ENCODE measurements at regions not wholly inside any gene's neighbourhood (a gene's known extent, or its start where the extent isn't known, plus 50 kb on each side); places are given as distances from the start of the nearest gene placed in this dataset.

- H3K4me3 ChIP-seq (ENCODE audit: control insufficient read depth, low read depth, low read length) = no peak overlapping the region
- TF ChIP-seq, protein P1, sequence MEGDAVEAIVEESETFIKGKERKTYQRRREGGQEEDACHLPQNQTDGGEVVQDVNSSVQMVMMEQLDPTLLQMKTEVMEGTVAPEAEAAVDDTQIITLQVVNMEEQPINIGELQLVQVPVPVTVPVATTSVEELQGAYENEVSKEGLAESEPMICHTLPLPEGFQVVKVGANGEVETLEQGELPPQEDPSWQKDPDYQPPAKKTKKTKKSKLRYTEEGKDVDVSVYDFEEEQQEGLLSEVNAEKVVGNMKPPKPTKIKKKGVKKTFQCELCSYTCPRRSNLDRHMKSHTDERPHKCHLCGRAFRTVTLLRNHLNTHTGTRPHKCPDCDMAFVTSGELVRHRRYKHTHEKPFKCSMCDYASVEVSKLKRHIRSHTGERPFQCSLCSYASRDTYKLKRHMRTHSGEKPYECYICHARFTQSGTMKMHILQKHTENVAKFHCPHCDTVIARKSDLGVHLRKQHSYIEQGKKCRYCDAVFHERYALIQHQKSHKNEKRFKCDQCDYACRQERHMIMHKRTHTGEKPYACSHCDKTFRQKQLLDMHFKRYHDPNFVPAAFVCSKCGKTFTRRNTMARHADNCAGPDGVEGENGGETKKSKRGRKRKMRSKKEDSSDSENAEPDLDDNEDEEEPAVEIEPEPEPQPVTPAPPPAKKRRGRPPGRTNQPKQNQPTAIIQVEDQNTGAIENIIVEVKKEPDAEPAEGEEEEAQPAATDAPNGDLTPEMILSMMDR (conservative IDR thresholded peaks at IDR 0.05; ENCODE audit: control insufficient read depth, insufficient read depth, low read depth, low read length) = no peak
- DNase-seq (ENCODE audit: low read depth) = peak; percentile 83
Observed at GRCh38 chr3:98954791-98955604, 53.5 kb upstream of the DCBLD2 start.

DNA sequence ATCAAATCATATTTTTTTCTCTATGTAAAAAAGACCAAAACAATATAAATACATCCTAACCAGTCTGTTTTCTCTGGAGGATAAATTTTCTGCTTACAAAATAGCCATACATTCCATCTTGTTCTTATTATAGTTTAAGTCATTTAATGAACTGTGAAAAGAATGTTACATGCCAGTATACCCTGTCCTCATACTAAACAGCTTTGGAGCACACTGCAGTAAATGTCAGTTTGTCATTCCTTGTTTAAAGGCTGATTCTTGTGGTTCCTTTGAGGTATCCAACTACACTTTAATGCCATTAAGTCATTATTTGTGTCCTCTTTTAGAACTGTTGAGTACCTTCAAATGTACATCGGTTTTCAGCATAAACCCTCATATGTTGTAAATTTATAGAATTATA lies 52.7 kb upstream of the DCBLD2 start:
- peak; percentile 49 for DNase-seq (ENCODE audit: low read depth)
- TF ChIP-seq, protein P1 (conservative IDR thresholded peaks at IDR 0.05; ENCODE audit: control insufficient read depth, insufficient read depth, low read depth, low read length) = no peak
- H3K4me3 ChIP-seq (ENCODE audit: control insufficient read depth, low read depth, low read length) = no peak overlapping the region

DNA sequence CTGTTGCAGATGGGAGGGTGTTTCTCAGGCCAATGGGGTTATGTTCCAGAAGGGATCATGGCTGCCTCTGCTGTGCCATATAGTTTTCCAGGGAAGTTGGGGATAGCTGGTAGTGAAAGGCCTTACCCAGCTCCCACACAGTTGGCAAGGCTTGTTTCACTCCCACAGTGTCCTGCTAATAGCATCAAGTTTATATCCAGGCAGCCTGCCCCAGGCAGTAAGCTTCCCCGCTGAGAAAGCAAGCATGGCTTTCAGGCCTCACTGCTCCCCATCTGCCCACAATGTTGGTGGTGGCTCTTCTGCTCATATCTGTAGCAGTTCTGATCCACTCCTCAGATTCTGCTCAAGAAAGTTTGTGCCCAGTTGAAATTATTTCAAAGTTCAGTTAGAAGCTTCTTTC lies 50.9 kb upstream of the DCBLD2 start:
- DNase-seq (ENCODE audit: low read depth) = no peak
- TF ChIP-seq, protein P1 (conservative IDR thresholded peaks at IDR 0.05; ENCODE audit: control insufficient read depth, insufficient read depth, low read depth, low read length) = no peak
- no peak overlapping the region for H3K4me3 ChIP-seq (ENCODE audit: control insufficient read depth, low read depth, low read length)
